ENCODE measurements at regions not wholly inside any gene's neighbourhood (a gene's known extent, or its start where the extent isn't known, plus 50 kb on each side); places are given as distances from the start of the nearest gene placed in this dataset.

DNA sequence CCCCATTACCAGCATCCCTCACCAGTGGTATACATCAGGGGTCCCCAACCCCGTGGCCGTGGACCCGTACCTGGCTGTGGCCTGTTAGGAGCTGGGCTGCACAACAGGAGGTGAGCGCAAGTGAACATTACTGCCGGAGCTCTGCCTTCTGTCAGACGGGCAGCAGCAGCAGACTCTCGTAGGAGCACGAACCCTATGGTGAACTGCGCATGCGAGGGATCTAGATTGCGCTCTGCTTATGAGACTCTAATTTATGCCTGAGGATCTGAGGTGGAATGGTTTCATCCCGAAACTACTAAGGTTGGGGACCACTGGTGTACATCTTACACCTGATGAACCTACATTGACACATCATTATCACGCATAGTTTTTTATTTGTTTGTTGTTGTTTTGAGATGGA, 52.8 kb upstream of the DHX15 start:
- DNase-seq, result no peak

DNA sequence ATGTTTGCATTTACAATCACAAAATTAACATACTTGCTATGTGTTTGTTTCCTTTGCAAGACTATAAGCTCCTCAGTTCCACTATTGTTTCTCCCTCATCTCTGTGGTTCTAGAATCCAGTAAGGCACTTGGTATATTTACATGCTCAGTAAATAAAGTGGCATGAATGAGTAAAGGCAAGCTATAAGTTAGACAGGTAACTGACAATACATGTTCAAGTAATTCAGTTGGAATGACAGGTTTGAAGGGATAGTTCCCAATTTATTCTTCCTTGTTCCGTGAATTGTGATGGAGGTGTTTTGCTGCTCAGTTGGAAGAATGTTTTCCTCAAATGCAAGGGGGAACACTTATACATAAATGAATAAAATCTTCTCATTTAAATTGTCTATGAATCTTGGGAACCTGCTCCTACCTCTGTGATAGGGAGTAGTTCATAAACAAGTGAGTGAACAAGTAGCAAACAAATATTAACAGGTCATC, 54.1 kb upstream of the DHX15 start:
- DNase-seq, result no peak

DNA sequence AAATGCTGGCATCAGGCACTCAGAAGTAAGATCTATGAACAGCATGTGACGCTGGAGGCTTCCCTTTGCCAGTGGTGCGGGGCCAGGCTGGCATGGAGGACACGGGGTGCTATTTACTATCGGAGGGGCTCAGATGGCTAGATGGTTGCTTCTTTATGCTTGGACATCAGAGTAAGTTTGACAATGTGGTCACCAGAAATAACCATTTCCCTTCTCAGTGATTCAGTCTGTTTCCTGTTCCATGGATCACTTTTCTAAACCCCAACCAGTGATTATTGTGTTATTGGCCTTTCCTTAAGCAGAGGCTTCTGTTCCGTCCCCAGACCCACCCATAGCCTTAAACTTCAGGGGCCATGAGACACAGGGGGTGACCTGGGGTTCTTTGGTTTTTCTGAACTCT, 55.4 kb upstream of the DHX15 start:
- DNase-seq, result no peak

- no peak for DNase-seq
These were observed 56.0 kb upstream of the DHX15 start for GRCh38 chr4:24640366-24640765.

DNA sequence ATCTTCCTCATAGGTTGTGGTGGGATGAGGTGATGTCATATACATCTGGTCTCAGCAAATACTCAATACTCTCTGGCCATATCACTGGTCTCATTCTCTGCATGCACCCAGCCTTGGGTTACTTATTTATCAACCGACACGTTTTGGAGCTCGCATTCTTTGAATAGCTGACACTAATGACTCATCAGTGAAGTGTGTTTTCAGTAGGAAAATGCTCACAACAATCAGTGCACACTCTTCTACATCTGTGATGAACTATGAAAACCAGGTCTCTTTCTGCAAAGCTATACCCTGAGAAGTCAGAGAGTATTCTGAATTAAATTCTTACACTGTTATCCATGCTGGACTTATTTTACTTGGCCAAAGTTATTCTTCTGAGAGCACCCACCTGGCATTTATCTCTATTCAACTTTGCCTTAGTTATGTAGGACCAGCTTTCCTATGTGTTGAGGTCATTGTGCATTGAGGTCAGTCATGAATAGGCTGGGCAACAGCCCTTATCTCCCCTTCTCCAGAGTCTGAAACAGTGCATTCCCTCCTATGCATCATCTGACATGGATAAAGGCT, 58.7 kb upstream of the DHX15 start:
- DNase-seq, result no peak

DNA sequence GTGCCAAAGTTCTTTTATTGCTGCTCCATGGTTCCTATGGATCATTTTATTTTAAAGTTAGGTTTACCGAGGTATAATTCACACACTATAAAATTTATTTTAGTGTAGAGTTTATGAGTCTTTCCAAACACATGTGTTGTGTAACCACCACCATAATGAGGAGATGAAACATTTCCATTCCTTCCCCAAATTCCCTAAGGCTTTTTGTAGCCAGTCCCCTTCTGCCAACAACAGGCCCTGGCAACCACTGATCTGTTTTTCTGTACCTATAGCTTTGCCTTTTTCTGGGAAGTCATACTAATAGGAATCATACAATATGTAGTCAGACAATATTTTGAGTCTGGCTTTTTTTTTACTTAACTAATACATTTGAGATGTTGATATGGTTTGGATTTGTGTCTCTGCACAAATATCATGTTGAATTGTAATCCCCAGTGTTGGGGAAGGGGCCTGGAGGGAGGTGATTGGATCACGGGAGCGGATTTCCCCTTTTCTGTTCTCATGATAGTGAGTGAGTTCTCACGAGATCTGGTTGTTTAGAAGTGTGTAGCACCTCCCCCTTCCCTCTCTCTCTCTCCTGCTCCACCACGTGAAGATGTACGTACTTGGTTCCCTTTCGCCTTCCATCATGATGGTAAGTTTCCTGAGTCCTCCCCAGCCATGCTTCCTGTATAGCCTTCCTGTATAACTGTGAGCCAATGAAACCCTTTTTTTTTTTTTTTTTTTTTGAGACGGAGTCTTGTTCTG, 59.6 kb upstream of the DHX15 start:
- DNase-seq, result no peak

GRCh38 chr4:24644983-24645764, 60.8 kb upstream of the DHX15 start:
- DNase-seq, result no peak

- DNase-seq, result no peak
These were observed 61.6 kb upstream of the DHX15 start for GRCh38 chr4:24645765-24646550.

GRCh38 chr4:24646798-24647460, 62.6 kb upstream of the DHX15 start:
- no peak for DNase-seq

GRCh38 chr4:24650849-24651640, 66.7 kb upstream of the DHX15 start:
- DNase-seq, result no peak

DNA sequence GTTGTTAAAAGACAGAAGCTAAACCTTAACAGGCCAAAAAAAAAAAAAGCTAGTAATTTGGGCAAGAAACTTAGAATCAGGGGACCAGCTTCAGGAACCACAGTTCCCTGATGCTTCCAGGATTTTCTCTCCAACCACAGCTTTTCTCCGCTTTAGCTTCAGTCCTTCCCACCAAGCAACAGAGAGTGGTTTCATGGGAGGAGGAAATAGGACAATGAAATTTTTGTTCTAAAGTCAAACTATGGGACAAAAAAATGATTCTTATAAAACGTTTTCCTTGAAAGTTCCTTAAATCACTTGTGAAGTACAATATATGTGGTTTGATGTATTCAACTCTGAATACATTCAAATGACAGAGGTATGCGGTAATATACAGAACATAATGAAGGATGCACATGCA, 71.0 kb upstream of the DHX15 start:
- DNase-seq, result no peak

DNA sequence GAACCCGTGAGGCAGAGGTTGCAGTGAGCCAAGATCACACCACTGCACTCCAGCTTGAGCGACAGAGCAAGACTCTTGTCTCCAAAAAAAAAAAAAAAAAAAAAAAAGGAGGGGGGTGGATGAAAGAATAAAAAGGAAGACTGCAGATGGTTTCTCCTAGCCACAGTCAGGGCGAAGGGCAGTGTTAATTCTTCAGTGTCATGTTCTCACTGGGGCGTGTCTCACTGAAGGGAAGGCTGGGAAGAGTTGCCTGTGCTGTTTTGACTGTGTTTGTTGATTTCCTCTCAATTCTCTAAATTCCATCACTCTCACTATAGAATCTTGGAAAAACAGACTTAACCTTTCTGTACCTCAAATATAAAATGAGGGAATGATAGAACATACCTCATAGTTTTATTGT, 71.6 kb upstream of the DHX15 start:
- no peak for DNase-seq

- no peak for DNase-seq
These were observed 72.6 kb upstream of the DHX15 start for GRCh38 chr4:24656906-24657305.

GRCh38 chr4:24657768-24658617, 73.6 kb upstream of the DHX15 start:
- peak; percentile 14 for DNase-seq

DNA sequence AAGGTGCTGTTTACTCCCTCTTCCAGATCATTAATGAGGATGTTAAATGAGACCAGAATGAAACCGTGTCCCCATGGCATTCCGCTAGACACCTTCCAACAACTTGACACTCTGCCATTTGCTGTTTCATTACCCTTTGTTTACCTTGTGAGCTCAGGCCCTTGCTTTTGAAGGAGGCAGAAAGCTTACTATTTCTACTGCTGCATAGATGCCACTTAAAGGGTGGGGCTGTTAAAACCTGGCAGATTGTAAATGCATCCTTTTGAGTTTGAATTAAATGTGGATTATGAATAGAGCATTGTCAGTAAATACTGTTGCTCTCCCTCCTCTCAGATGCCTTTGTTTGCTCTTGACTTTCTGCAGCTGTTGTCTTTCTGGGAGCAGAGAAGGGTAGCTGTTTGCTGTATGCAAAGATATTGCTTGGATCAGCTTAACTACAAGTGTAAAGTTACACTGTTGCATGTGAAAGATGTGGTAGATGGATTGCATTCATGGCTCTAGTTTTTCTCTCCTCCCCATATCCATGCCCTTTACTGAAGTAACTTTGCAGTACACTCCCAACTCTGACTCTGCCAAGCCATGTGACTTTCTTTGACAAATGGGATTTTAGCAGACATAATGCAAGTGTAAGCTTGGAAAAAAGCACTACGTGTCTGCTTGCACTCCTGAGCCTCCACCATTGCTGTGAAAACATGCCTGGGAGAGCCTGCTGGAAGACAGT, 75.0 kb upstream of the DHX15 start:
- no peak for DNase-seq

DNA sequence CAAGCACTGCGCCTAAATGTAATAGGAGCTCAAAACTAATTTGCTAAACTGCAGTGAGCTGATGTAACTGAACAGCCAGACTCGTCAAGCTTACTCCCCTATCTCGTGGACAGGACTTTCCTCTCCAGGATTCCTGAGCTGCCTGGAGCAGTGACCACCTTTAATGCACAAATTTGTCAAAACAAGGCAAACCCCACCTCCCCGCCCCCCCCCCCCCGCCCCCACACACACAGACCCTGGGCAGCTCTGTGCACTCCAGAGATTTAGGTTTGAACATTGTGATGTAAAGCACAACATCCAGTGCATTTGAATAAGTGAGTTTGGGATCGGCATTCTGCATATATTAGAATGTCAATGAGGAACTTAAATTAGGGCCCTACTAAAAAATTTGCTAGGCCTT, 77.7 kb upstream of the DHX15 start:
- DNase-seq, result no peak

- DNase-seq, result no peak
These were observed 78.2 kb upstream of the DHX15 start for GRCh38 chr4:24662542-24662941.

GRCh38 chr4:24664956-24665355, 80.6 kb upstream of the DHX15 start:
- DNase-seq, result no peak

GRCh38 chr4:24666316-24666715, 82.0 kb upstream of the DHX15 start:
- DNase-seq, result no peak

- DNase-seq, result no peak
These were observed 82.6 kb upstream of the DHX15 start for GRCh38 chr4:24666816-24667477.

Measured in stimulated activated CD4-positive, alpha-beta T cell treated with anti-CD3 and anti-CD28 coated beads, Interleukin-1b, Interleukin-23, amount 100 ng/mL, for 48 hours (primary cell).